ENCODE measurements at regions not wholly inside any gene's neighbourhood (a gene's known extent, or its start where the extent isn't known, plus 50 kb on each side); places are given as distances from the start of the nearest gene placed in this dataset.

- no peak overlapping the region for H3K9ac ChIP-seq (ENCODE audit: control insufficient read depth, insufficient read depth, low read length)
- no TSS peak for BruUV-seq (replicated peaks)
- H2AFZ ChIP-seq (ENCODE audit: control insufficient read depth, low read depth, low read length), result no peak overlapping the region
- no peaks in the 10 kb centered on the region; a peak in 1 of 4 replicates for H3K27me3 ChIP-seq (replicated peaks in 1 of 2; ENCODE audit: control insufficient read depth in 2 of 2, insufficient read depth in 2 of 2, low read length in 1 of 2)
- DNase-seq (ENCODE audit: low read depth, low spot score) (no peak), FAIRE-seq (no peak), ATAC-seq (no peak)
- 73% methylated on average over 4 of the region's 4 CpGs for WGBS (ENCODE audit: insufficient coverage, insufficient replicate concordance, low lambda C conversion rate, missing lambda C conversion rate)
- no peaks in the 10 kb centered on the region for H3K9me3 ChIP-seq (replicated peaks; ENCODE audit: control insufficient read depth, insufficient read depth, low read length)
- no peak for TF ChIP-seq YBX1 (IDR thresholded peaks at IDR 0.05)
- TF ChIP-seq HCFC1 (IDR thresholded peaks at IDR 0.05; ENCODE audit: low read length), result no peak
- no peak for TF ChIP-seq RFX5 (IDR thresholded peaks at IDR 0.05; ENCODE audit: low read depth, low read length)
- TF ChIP-seq ZNF622 (IDR thresholded peaks at IDR 0.05), result no peak
- no peak overlapping the region for H3K4me2 ChIP-seq (ENCODE audit: control insufficient read depth, insufficient read depth)
- H3K79me2 ChIP-seq (ENCODE audit: control insufficient read depth, insufficient read depth, low read length), result no peaks in the 10 kb centered on the region
- ChIA-PET SMC1A (ENCODE audit: uncharacterized antibody, unreplicated experiment) (interaction anchor here (0.7 kb wide), 1 partner anchor 139 kb away, joined by 3 read pairs; no protein-coding TSS in a partner anchor), POLR2A (no interaction called here), CTCF (interaction anchor here (1.0 to 1.2 kb wide), 2 partner anchors 428 to 554 kb away, joined by 3 read pairs; no protein-coding TSS in a partner anchor), RAD21 (ENCODE audit: unreplicated experiment) (no interaction called here)
- H4K20me1 ChIP-seq (ENCODE audit: control insufficient read depth, insufficient read depth), result no peaks in the 10 kb centered on the region
- H3K27ac ChIP-seq (ENCODE audit: control insufficient read depth, insufficient read depth), result no peak overlapping the region
- intact Hi-C loops (cut with micrococcal nuclease; ENCODE audit: unreplicated experiment), result no loop called here
- in situ Hi-C loops (cut with MboI), result no loop called here
- no peaks in the 10 kb centered on the region for H3K36me3 ChIP-seq (ENCODE audit: control insufficient read depth in 2 of 2, insufficient read depth in 2 of 2, low read length in 1 of 2)
- no peak overlapping the region for H3K4me3 ChIP-seq
- H3K4me1 ChIP-seq (ENCODE audit: control insufficient read depth, insufficient read depth, low read length), result no peaks in the 10 kb centered on the region
Observed at GRCh38 chr5:158602981-158603380, 496.7 kb downstream of the EBF1 start.

- FAIRE-seq (no peak), DNase-seq (ENCODE audit: low read depth, low spot score) (no peak), ATAC-seq (peak; percentile 55)
- CTCF ChIA-PET, result interaction anchor here (1.1 kb wide), 1 partner anchor 14 kb away, joined by 3 read pairs; no protein-coding TSS in a partner anchor
- in situ Hi-C loops (cut with MboI) (no loop called here), intact Hi-C loops (cut with micrococcal nuclease; ENCODE audit: unreplicated experiment) (no loop called here)
- Histone ChIP-seq H2AFZ (ENCODE audit: control insufficient read depth, low read depth, low read length) (no peak overlapping the region), H3K27me3 (replicated peaks in 1 of 2; ENCODE audit: control insufficient read depth in 2 of 2, insufficient read depth in 2 of 2, low read length in 1 of 2) (no peaks in the 10 kb centered on the region; a peak in 1 of 4 replicates), H3K9ac (ENCODE audit: control insufficient read depth, insufficient read depth, low read length) (no peak overlapping the region), H4K20me1 (ENCODE audit: control insufficient read depth, insufficient read depth) (no peaks in the 10 kb centered on the region), H3K9me3 (replicated peaks; ENCODE audit: control insufficient read depth, insufficient read depth, low read length) (no peaks in the 10 kb centered on the region; the same call in 2 of the 3 replicates), H3K36me3 (ENCODE audit: control insufficient read depth in 2 of 2, insufficient read depth in 2 of 2, low read length in 1 of 2) (no peaks in the 10 kb centered on the region), H3K4me2 (ENCODE audit: control insufficient read depth, insufficient read depth) (no peak overlapping the region), H3K27ac (ENCODE audit: control insufficient read depth, insufficient read depth) (no peak overlapping the region), H3K4me3 (no peak overlapping the region), H3K79me2 (ENCODE audit: control insufficient read depth, insufficient read depth, low read length) (no peaks in the 10 kb centered on the region), H3K4me1 (ENCODE audit: control insufficient read depth, insufficient read depth, low read length) (no peaks in the 10 kb centered on the region)
- POLR2A ChIA-PET, result interaction anchor here (0.6 kb wide), 1 partner anchor 101 kb away, joined by 3 read pairs; no protein-coding TSS in a partner anchor
- SMC1A ChIA-PET (ENCODE audit: uncharacterized antibody, unreplicated experiment), result interaction anchor here (0.6 to 1.1 kb wide), 4 partner anchors 13 to 669 kb away, joined by 3 to 5 read pairs (median 3); no protein-coding TSS in a partner anchor
- no TSS peak for BruUV-seq (replicated peaks)
- WGBS (ENCODE audit: insufficient coverage, insufficient replicate concordance, low lambda C conversion rate, missing lambda C conversion rate), result 38% methylated on average over 3 of the region's 3 CpGs
- 0 out of 2 replicates have a peak, but pooled peaks have one; percentile 27 for TF ChIP-seq MTA2 (IDR thresholded peaks at IDR 0.05; ENCODE audit: low read depth)
- no peak for TF ChIP-seq YY1 (IDR thresholded peaks at IDR 0.05; ENCODE audit: low read depth, low read length)
- RAD21 ChIA-PET (ENCODE audit: unreplicated experiment), result interaction anchor here (1.3 kb wide), 1 partner anchor 506 kb away, joined by 3 read pairs; no protein-coding TSS in a partner anchor
Observed at GRCh38 chr5:158601118-158601517, 498.6 kb downstream of the EBF1 start.
